GM12872 (cell line): ENCODE measurements at regions not wholly inside any gene's neighbourhood (a gene's known extent, or its start where the extent isn't known, plus 50 kb on each side); places are given as distances from the start of the nearest gene placed in this dataset.

Experiments used
- TF ChIP-seq, protein P1 (sequence below): IDR thresholded peaks from 3 replicates; pipeline ENCODE4 v1.5.1; 2011; ENCODE audit warnings: low read depth, mild to moderate bottlenecking, low read length, moderate library complexity; ENCODE audit not compliant: insufficient read depth

DNA sequence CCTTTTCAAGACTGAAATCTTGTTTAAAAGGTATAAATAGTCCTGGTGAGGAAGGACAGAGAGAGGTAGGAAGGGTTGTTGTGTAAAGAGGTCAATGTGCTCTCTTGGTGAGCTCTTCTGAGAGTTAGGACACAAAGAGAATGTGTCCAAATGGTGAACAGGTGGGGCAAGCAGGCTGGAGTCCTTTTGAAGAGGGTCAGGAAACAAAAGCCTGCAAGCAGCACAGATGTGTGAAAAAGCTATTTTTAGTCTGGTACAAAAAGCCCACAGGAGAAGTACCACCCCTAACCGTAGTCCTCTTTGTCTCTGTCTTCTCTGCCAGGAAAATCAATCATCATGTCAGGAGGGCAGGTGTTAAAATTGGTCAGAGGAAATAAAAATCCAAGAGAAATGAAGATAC is 54.4 kb upstream of the SYN3 start:
- TF ChIP-seq, protein P1, sequence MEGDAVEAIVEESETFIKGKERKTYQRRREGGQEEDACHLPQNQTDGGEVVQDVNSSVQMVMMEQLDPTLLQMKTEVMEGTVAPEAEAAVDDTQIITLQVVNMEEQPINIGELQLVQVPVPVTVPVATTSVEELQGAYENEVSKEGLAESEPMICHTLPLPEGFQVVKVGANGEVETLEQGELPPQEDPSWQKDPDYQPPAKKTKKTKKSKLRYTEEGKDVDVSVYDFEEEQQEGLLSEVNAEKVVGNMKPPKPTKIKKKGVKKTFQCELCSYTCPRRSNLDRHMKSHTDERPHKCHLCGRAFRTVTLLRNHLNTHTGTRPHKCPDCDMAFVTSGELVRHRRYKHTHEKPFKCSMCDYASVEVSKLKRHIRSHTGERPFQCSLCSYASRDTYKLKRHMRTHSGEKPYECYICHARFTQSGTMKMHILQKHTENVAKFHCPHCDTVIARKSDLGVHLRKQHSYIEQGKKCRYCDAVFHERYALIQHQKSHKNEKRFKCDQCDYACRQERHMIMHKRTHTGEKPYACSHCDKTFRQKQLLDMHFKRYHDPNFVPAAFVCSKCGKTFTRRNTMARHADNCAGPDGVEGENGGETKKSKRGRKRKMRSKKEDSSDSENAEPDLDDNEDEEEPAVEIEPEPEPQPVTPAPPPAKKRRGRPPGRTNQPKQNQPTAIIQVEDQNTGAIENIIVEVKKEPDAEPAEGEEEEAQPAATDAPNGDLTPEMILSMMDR: no peak

DNA sequence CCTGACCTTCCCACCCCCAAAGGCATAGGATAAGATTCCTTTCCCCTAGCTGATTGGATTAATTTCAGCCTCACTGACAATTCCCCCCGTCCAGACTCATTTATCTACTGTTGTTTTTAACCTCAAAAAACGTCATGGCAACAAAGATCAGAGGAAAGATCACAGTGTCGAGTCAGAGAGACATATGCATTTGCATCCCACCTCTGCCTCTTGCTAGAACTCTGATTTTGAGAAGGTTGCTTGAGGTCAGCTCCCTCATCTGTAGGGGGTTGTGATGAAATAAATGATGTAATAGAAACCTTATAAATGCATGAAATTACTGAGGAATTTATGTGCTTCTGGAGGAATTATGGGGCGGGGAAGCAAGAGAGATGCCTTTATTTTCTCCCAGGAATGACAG is 53.3 kb upstream of the SYN3 start:
- TF ChIP-seq, protein P1: no peak

DNA sequence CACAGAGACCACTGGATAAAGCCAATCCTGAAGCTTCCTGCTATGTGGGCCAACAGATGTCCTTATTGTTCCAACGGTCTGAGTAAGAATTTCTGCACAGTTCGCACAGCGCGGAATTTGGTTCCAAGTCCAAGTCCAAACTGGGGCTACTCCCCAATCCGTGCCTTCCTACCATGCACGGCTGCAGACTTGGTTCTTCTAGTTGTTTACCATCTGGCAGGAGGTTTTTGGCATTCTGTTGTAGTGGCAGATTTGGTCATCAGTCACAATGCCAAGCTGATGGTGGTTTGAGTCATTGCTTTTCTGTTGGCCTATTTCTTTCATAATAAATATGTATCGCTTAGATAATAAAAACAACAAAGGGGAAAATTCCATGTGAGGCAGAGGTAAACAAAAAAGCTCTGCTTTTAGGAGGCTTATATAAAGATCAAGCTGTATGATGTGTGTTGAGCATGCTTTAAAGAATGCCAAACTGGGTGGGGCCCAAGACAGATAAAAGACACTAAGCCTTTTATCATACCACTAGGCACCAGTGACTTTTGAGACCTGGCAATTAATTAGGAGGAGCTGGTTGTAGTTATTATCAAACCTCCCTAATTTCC is 52.5 kb upstream of the SYN3 start:
- TF ChIP-seq, protein P1: no peak

DNA sequence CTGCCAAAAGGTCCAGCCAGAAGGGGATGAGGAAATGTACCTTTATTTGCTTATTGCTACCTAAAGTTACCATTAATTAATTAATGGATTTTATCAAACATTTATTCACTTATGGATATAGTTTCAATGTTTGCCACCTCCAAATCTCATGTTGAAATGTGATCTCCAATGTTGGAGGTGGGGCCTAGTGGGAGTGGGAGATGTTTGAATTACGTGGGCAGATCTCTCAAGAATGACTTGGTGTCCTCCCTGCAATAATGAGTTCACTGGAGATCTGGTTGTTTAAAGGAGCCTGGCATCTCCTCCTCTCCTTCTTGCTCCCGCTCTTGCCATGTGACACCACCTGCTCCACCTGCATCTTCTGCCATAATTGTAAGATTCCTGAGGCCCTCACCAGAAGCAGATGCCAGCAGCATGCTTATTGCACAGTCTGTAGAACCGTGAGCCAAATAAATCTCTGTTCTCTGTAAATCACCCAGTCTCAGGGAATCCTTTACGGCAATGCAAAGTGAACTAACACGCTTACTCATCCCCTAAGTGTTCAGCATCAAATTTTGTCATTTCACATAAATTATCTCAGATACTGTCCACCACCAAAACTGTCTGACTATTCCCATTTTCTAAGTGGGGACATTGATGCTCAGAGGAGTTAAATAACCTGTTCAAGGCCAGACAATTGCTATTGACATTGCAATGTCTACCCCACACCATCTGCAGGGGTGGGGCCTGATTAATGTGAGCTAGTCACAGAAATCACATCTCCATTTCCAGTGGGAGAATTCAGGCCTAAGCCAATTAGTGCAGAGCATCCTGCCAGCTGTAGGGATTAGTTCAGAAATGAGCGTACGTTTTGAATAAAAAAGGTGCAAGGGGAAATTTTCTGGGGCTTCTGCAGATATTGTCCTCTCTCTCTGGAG is 51.6 kb upstream of the SYN3 start:
- TF ChIP-seq, protein P1: no peak

DNA sequence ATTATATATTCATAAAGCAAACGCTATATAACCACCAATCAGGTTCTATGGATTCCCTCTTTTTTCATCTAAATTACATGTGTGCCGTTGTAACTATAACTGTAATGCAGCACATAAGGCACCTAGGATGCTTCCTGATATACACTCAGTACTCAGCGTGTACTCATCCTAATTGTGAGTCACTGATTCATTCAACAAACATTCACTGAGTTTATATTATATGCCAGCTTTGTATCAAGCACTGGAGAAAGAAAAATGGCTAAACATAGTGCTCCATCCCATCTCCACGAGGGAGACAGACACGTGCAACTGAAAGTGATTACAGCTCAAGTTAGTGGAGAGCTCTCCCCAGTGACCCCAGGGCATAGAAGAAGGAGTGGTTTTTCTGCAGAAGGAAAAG is 49.9 kb upstream of the SYN3 start:
- TF ChIP-seq, protein P1: no peak
